Adrenal gland (tissue), 5 donors: ENCODE measurements at regions not wholly inside any gene's neighbourhood (a gene's known extent, or its start where the extent isn't known, plus 50 kb on each side); places are given as distances from the start of the nearest gene placed in this dataset.
"Not testable (repeated sequence)": the region's sequence is repeated elsewhere in the genome, so short reads cannot be mapped to it uniquely, and the experiment has no call there.

ENCODE experiments used
- CTCF ChIP-seq, 6 experiments: fragments of 450-650 bp in 4 of 6; fragments of 200-600 bp in 2 of 6; sonication (generic) in 1 of 6; IDR thresholded peaks; 1 replicate in 5 of 6; 2 replicates in 1 of 6; pipeline versions ENCODE4 v1.5.1 to v1.8.0; 2016 to 2021; ENCODE audit warnings: antibody characterized with exemption in 6 of 6, mild to moderate bottlenecking in 2 of 6, moderate library complexity in 1 of 6
- POLR2A ChIP-seq, 2 donors: fragments of 450-650 bp; IDR thresholded peaks; one replicate each; pipeline ENCODE4 v1.6.1; 2017; ENCODE audit warnings: antibody characterized with exemption in 2 of 2, mild to moderate bottlenecking in 2 of 2, moderate library complexity in 1 of 2
- donor health status: DM: no; HTN: no; CAD: no.

GRCh38 chr17:45558821-45559220, 68.3 kb upstream of the PLEKHM1 start:
- TF ChIP-seq CTCF, POLR2A (IDR thresholded peaks at IDR 0.05): not testable (repeated sequence)
